ENCODE measurements at regions not wholly inside any gene's neighbourhood (a gene's known extent, or its start where the extent isn't known, plus 50 kb on each side); places are given as distances from the start of the nearest gene placed in this dataset.

DNA sequence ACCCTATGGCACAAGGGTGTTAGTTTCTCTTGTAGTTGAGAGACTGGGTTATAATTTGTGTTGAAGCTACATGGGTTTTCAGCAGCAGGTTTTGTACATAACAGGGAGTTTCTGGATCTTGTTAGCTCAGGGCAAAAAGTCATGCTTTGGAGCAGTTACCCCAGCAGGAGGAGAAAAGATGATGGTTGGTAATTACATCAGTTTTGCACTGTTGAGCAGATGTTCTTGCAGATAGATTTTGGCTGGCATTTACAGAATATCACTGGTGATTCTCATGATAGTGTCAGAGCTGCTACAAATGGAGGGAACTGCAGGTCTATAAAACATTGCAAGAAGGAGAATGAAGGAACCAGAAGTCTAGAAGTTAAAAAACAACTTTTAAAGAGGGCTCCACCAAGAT, 215.2 kb upstream of the ATP5MC3 start:
- Mint-ChIP-seq H3K9me3 (ENCODE audit: unreplicated experiment) (no peaks in the 10 kb centered on the region), H3K27me3 (ENCODE audit: low read depth, unreplicated experiment) (peaks cover 6% of the 10 kb centered on the region), H3K27ac (ENCODE audit: unreplicated experiment) (no peak overlapping the region), H3K4me1 (ENCODE audit: low read depth, unreplicated experiment) (no peaks in the 10 kb centered on the region), H3K4me3 (ENCODE audit: unreplicated experiment) (no peak overlapping the region), H3K36me3 (ENCODE audit: low read depth, unreplicated experiment) (no peaks in the 10 kb centered on the region)
- TF ChIP-seq EZH2 (IDR thresholded peaks at IDR 0.05; ENCODE audit: insufficient read depth, low read length), result no peak
- TF ChIP-seq, protein P1, sequence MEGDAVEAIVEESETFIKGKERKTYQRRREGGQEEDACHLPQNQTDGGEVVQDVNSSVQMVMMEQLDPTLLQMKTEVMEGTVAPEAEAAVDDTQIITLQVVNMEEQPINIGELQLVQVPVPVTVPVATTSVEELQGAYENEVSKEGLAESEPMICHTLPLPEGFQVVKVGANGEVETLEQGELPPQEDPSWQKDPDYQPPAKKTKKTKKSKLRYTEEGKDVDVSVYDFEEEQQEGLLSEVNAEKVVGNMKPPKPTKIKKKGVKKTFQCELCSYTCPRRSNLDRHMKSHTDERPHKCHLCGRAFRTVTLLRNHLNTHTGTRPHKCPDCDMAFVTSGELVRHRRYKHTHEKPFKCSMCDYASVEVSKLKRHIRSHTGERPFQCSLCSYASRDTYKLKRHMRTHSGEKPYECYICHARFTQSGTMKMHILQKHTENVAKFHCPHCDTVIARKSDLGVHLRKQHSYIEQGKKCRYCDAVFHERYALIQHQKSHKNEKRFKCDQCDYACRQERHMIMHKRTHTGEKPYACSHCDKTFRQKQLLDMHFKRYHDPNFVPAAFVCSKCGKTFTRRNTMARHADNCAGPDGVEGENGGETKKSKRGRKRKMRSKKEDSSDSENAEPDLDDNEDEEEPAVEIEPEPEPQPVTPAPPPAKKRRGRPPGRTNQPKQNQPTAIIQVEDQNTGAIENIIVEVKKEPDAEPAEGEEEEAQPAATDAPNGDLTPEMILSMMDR (IDR thresholded peaks at IDR 0.05; ENCODE audit: insufficient read depth, low read depth, low read length), result no peak
- Histone ChIP-seq H3K4me1 (ENCODE audit: insufficient read depth, low read length) (no peaks in the 10 kb centered on the region), H2AFZ (ENCODE audit: low read depth, low read length) (no peak overlapping the region), H3K4me3 (ENCODE audit: insufficient read depth, low read depth, low read length) (no peak overlapping the region), H3K79me2 (ENCODE audit: insufficient read depth, low read length) (no peaks in the 10 kb centered on the region), H3K27me3 (ENCODE audit: insufficient read depth, low read length) (no peaks in the 10 kb centered on the region), H3K9me3 (ENCODE audit: insufficient read depth, low read depth, low read length) (no peaks in the 10 kb centered on the region), H3K36me3 (ENCODE audit: insufficient read depth, low read length) (no peaks in the 10 kb centered on the region), H4K20me1 (ENCODE audit: insufficient read depth, low read length) (no peaks in the 10 kb centered on the region), H3K4me2 (ENCODE audit: low read length) (no peak overlapping the region), H3K9ac (ENCODE audit: low read length) (no peak overlapping the region), H3K27ac (ENCODE audit: low read depth, low read length) (no peak overlapping the region)
- DNase-seq (ENCODE audit: low read depth) (no peak), FAIRE-seq (no peak)

DNA sequence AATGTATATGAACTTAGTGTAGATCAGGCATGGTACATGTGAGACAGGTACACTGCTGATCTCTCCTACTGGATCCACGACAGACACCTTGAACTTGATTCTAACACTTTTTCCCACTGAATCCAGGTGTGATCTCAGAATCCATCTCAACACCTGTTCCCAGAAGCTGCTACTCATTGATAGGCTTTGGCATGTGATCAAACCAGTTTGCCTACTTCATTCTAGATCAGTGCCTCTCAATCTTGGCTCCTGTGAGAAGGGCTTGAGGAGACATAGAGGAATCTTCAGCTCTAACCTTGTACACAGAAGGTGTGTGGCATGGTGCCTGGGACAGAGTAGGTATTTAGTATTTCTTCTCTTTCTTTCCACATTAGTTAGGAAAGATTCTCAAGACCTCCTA, 212.3 kb upstream of the ATP5MC3 start:
- FAIRE-seq (no peak), DNase-seq (ENCODE audit: low read depth) (no peak)
- Mint-ChIP-seq H3K4me1 (ENCODE audit: low read depth, unreplicated experiment) (no peaks in the 10 kb centered on the region), H3K4me3 (ENCODE audit: unreplicated experiment) (no peak overlapping the region), H3K27ac (ENCODE audit: unreplicated experiment) (no peak overlapping the region), H3K9me3 (ENCODE audit: unreplicated experiment) (no peaks in the 10 kb centered on the region), H3K27me3 (ENCODE audit: low read depth, unreplicated experiment) (peaks cover 6% of the 10 kb centered on the region), H3K36me3 (ENCODE audit: low read depth, unreplicated experiment) (no peaks in the 10 kb centered on the region)
- H3K4me3 ChIP-seq (ENCODE audit: insufficient read depth, low read depth, low read length), result no peak overlapping the region
- no peaks in the 10 kb centered on the region for H3K27me3 ChIP-seq (ENCODE audit: insufficient read depth, low read length)
- no peak overlapping the region for H3K27ac ChIP-seq (ENCODE audit: low read depth, low read length)
- H3K9me3 ChIP-seq (ENCODE audit: insufficient read depth, low read depth, low read length), result no peaks in the 10 kb centered on the region
- H4K20me1 ChIP-seq (ENCODE audit: insufficient read depth, low read length), result no peaks in the 10 kb centered on the region
- no peaks in the 10 kb centered on the region for H3K4me1 ChIP-seq (ENCODE audit: insufficient read depth, low read length)
- H3K79me2 ChIP-seq (ENCODE audit: insufficient read depth, low read length), result no peaks in the 10 kb centered on the region
- no peak overlapping the region for H3K4me2 ChIP-seq (ENCODE audit: low read length)
- no peak overlapping the region for H3K9ac ChIP-seq (ENCODE audit: low read length)
- TF ChIP-seq EZH2 (IDR thresholded peaks at IDR 0.05; ENCODE audit: insufficient read depth, low read length), result no peak
- TF ChIP-seq, protein P1 (IDR thresholded peaks at IDR 0.05; ENCODE audit: insufficient read depth, low read depth, low read length), result no peak
- H2AFZ ChIP-seq (ENCODE audit: low read depth, low read length), result no peak overlapping the region
- H3K36me3 ChIP-seq (ENCODE audit: insufficient read depth, low read length), result no peaks in the 10 kb centered on the region

DNA sequence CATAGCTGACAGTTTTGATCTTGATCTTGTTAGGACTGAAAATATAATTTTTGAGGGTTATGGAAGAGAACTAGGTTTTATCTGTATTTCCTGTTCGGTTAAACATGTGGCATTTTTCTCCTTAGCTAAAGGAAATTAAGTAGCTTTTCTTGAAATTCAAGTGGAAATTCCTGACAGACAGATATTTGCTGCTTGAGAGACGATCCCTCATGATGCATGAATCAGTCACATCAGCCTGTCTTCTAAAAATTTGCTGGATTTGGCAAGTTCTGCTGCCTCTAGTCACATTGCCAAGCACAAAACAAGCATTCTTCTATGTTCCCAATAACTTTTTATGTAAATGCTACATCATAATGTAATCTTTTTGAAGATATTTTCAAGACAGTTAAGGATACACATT, 201.8 kb upstream of the ATP5MC3 start:
- FAIRE-seq, result no peak
- no peak overlapping the region for H3K27ac ChIP-seq (ENCODE audit: low read depth, low read length)
- no peak overlapping the region for H3K4me3 ChIP-seq (ENCODE audit: insufficient read depth, low read depth, low read length)
- H3K9me3 Mint-ChIP-seq (ENCODE audit: unreplicated experiment), result peaks cover 22% of the 10 kb centered on the region
- no peaks in the 10 kb centered on the region for H4K20me1 ChIP-seq (ENCODE audit: insufficient read depth, low read length)
- H3K9ac ChIP-seq (ENCODE audit: low read length), result no peak overlapping the region
- H3K79me2 ChIP-seq (ENCODE audit: insufficient read depth, low read length), result no peaks in the 10 kb centered on the region
- TF ChIP-seq, protein P1 (IDR thresholded peaks at IDR 0.05; ENCODE audit: insufficient read depth, low read depth, low read length), result no peak
- no peak for TF ChIP-seq EZH2 (IDR thresholded peaks at IDR 0.05; ENCODE audit: insufficient read depth, low read length)
- H3K9me3 ChIP-seq (ENCODE audit: insufficient read depth, low read depth, low read length), result peaks cover 3% of the 10 kb centered on the region
- H3K27me3 Mint-ChIP-seq (ENCODE audit: low read depth, unreplicated experiment), result no peaks in the 10 kb centered on the region
- no peak for DNase-seq (ENCODE audit: low read depth)
- H2AFZ ChIP-seq (ENCODE audit: low read depth, low read length), result no peak overlapping the region
- no peaks in the 10 kb centered on the region for H3K36me3 Mint-ChIP-seq (ENCODE audit: low read depth, unreplicated experiment)
- no peak overlapping the region for H3K4me3 Mint-ChIP-seq (ENCODE audit: unreplicated experiment)
- no peak overlapping the region for H3K4me2 ChIP-seq (ENCODE audit: low read length)
- H3K27ac Mint-ChIP-seq (ENCODE audit: unreplicated experiment), result no peak overlapping the region
- H3K36me3 ChIP-seq (ENCODE audit: insufficient read depth, low read length), result no peaks in the 10 kb centered on the region
- no peaks in the 10 kb centered on the region for H3K4me1 Mint-ChIP-seq (ENCODE audit: low read depth, unreplicated experiment)
- H3K4me1 ChIP-seq (ENCODE audit: insufficient read depth, low read length), result no peaks in the 10 kb centered on the region
- peaks cover 3% of the 10 kb centered on the region for H3K27me3 ChIP-seq (ENCODE audit: insufficient read depth, low read length)
